KBM-7 (cell line): ENCODE measurements at regions not wholly inside any gene's neighbourhood (a gene's known extent, or its start where the extent isn't known, plus 50 kb on each side); places are given as distances from the start of the nearest gene placed in this dataset.
"Not testable (repeated sequence)": the region's sequence is repeated elsewhere in the genome, so short reads cannot be mapped to it uniquely, and the experiment has no call there.

ENCODE experiments used
- DNase-seq: peaks from one replicate; pipeline ENCODE4 v3.0.0-alpha.2; 2015
- in situ Hi-C: fragments of 300-500 bp; cut with MboI; formaldehyde crosslinking; loops from 2 replicates; pipeline ENCODE4 v1.14.3; 2020; ENCODE audit warnings: low sequenced_read_pairs, low pct_unique_long_range_greater_than_20kb, mixed read lengths

GRCh38 chr3:40949347-40949746, 250.0 kb upstream of the CTNNB1 start:
- DNase-seq, in situ Hi-C loops: not testable (repeated sequence)

- in situ Hi-C loops = no loop called here
- DNase-seq = no peak
Observed at GRCh38 chr3:40951636-40952035, 247.7 kb upstream of the CTNNB1 start.

- no peak for DNase-seq
Observed at GRCh38 chr3:40961104-40961857, 238.0 kb upstream of the CTNNB1 start.

GRCh38 chr3:40962721-40963120, 236.6 kb upstream of the CTNNB1 start:
- in situ Hi-C loops = no loop called here
- no peak for DNase-seq

More at GRCh38 chr3:40961104-40961857, 238.0 kb upstream of the CTNNB1 start:
- in situ Hi-C loops = no loop called here

- DNase-seq = no peak
- in situ Hi-C loops = no loop called here
Observed at GRCh38 chr3:40968666-40969065, 230.6 kb upstream of the CTNNB1 start.

GRCh38 chr3:40969341-40969740, 230.0 kb upstream of the CTNNB1 start:
- in situ Hi-C loops = no loop called here
- no peak for DNase-seq

GRCh38 chr3:40969756-40970466, 229.4 kb upstream of the CTNNB1 start:
- in situ Hi-C loops = no loop called here
- DNase-seq = no peak

GRCh38 chr3:40971191-40972168, 227.8 kb upstream of the CTNNB1 start:
- in situ Hi-C loops = no loop called here
- peak; percentile 65 for DNase-seq

- in situ Hi-C loops = no loop called here
- DNase-seq = no peak
Observed at GRCh38 chr3:40972350-40972749, 227.0 kb upstream of the CTNNB1 start.

- in situ Hi-C loops = no loop called here
- no peak for DNase-seq
Observed at GRCh38 chr3:40973141-40973540, 226.2 kb upstream of the CTNNB1 start.

GRCh38 chr3:40975711-40976121, 223.6 kb upstream of the CTNNB1 start:
- DNase-seq = no peak
- in situ Hi-C loops = no loop called here

- DNase-seq = no peak
- in situ Hi-C loops = no loop called here
Observed at GRCh38 chr3:40976241-40976640, 223.1 kb upstream of the CTNNB1 start.

- in situ Hi-C loops = no loop called here
Observed at GRCh38 chr3:40978442-40978841, 220.9 kb upstream of the CTNNB1 start.

GRCh38 chr3:40979962-40980361, 219.3 kb upstream of the CTNNB1 start:
- in situ Hi-C loops = no loop called here
- no peak for DNase-seq

More at GRCh38 chr3:40978442-40978841, 220.9 kb upstream of the CTNNB1 start:
- no peak for DNase-seq

- no peak for DNase-seq
- in situ Hi-C loops = no loop called here
Observed at GRCh38 chr3:40980467-40980866, 218.8 kb upstream of the CTNNB1 start.

- DNase-seq = no peak
- in situ Hi-C loops = no loop called here
Observed at GRCh38 chr3:40985195-40985594, 214.1 kb upstream of the CTNNB1 start.

GRCh38 chr3:40988468-40988867, 210.8 kb upstream of the CTNNB1 start:
- DNase-seq = no peak
- in situ Hi-C loops = no loop called here

- DNase-seq = no peak
- in situ Hi-C loops = no loop called here
Observed at GRCh38 chr3:40989141-40990061, 209.9 kb upstream of the CTNNB1 start.

- in situ Hi-C loops = no loop called here
- DNase-seq = no peak
Observed at GRCh38 chr3:40990062-40990456, 209.2 kb upstream of the CTNNB1 start.
